ENCODE measurements at regions not wholly inside any gene's neighbourhood (a gene's known extent, or its start where the extent isn't known, plus 50 kb on each side); places are given as distances from the start of the nearest gene placed in this dataset.

GRCh38 chr4:100690812-100691211 is 173.0 kb upstream of the EMCN start:
- no peak overlapping the region for H3K4me3 ChIP-seq
- no peaks in the 10 kb centered on the region for H3K79me2 ChIP-seq
- no peak for TF ChIP-seq EZH2 (IDR thresholded peaks at IDR 0.05; ENCODE audit: borderline replicate concordance)
- TF ChIP-seq EZH2phosphoT487 (IDR thresholded peaks at IDR 0.05; ENCODE audit: low read depth, severe bottlenecking, unreplicated experiment): no peak
- TF ChIP-seq CTCF (IDR thresholded peaks at IDR 0.05; ENCODE audit: poor library complexity): no peak
- H3K36me3 ChIP-seq (replicated peaks; ENCODE audit: insufficient read depth, low read depth): no peaks in the 10 kb centered on the region
- no peaks in the 10 kb centered on the region for H3K9me3 ChIP-seq (ENCODE audit: low read depth)
- no peak overlapping the region for H2AFZ ChIP-seq
- H3K9me2 ChIP-seq (replicated peaks; ENCODE audit: insufficient read depth): no peaks in the 10 kb centered on the region
- H3K27ac ChIP-seq: no peak overlapping the region
- H3K4me2 ChIP-seq: no peak overlapping the region
- no peaks in the 10 kb centered on the region for H4K20me1 ChIP-seq (ENCODE audit: insufficient read depth, poor library complexity, severe bottlenecking)
- 90% methylated on average over 1 of the region's 1 CpG for WGBS (ENCODE audit: low lambda C conversion rate, missing lambda C conversion rate)
- no peak for DNase-seq (ENCODE audit: low spot score)
- no peaks in the 10 kb centered on the region for H3K27me3 ChIP-seq
- H3K4me1 ChIP-seq (ENCODE audit: insufficient read depth): no peaks in the 10 kb centered on the region

- Histone ChIP-seq H3K4me2 (no peak overlapping the region), H3K4me1 (ENCODE audit: insufficient read depth) (no peaks in the 10 kb centered on the region), H2AFZ (no peak overlapping the region), H4K20me1 (ENCODE audit: insufficient read depth, poor library complexity, severe bottlenecking) (no peaks in the 10 kb centered on the region), H3K4me3 (no peak overlapping the region), H3K79me2 (no peaks in the 10 kb centered on the region), H3K36me3 (replicated peaks; ENCODE audit: insufficient read depth, low read depth) (no peaks in the 10 kb centered on the region), H3K27me3 (no peaks in the 10 kb centered on the region), H3K27ac (no peak overlapping the region), H3K9me2 (replicated peaks; ENCODE audit: insufficient read depth) (no peaks in the 10 kb centered on the region), H3K9me3 (ENCODE audit: low read depth) (no peaks in the 10 kb centered on the region)
- no peak for DNase-seq (ENCODE audit: low spot score)
- WGBS (ENCODE audit: low lambda C conversion rate, missing lambda C conversion rate): 95% methylated on average over 2 of the region's 2 CpGs
- TF ChIP-seq EZH2phosphoT487 (IDR thresholded peaks at IDR 0.05; ENCODE audit: low read depth, severe bottlenecking, unreplicated experiment) (no peak), EZH2 (IDR thresholded peaks at IDR 0.05; ENCODE audit: borderline replicate concordance) (no peak)
Observed at GRCh38 chr4:100688368-100688767, 170.5 kb upstream of the EMCN start.

DNA sequence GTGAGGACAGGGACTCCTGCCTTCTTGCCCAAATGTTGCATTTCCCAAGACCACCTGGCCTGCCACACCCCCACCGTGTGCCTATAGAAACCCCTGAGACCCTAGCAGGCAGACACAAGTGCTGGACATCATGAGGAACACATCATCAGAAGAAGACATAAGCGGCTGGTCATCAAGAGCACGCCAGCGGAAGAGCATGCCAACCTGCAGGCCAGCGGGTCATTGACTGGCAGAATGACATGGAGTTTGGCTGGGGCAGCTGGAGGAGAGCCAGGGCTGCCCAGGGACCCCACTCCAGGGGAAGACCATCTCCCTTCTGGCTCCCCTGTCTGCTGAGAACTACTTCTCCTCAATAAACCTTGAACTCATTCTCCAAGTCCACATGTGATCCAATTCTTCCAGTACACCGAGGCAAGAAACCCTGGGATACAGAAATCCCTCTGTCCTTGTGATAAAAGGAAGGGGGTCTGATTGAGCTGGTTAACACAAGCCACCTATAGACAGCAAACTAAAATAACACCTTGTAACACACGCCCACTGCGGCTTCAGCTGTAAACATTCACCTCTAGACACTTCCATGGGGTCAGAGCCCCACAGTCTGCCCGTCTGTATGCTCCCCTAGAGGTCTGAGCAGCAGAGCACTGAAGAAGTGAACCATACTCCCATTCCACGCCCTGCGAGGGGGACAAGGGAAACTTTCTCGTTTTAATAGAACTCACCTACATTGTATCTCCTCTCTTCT is 164.8 kb upstream of the EMCN start:
- no peak for DNase-seq (ENCODE audit: low spot score)
- TF ChIP-seq EZH2phosphoT487 (IDR thresholded peaks at IDR 0.05; ENCODE audit: low read depth, severe bottlenecking, unreplicated experiment) (no peak), CTCF (IDR thresholded peaks at IDR 0.05; ENCODE audit: poor library complexity) (no peak), EZH2 (IDR thresholded peaks at IDR 0.05; ENCODE audit: borderline replicate concordance) (no peak)
- no peaks in the 10 kb centered on the region for H4K20me1 ChIP-seq (ENCODE audit: insufficient read depth, poor library complexity, severe bottlenecking)
- no peak overlapping the region for H2AFZ ChIP-seq
- no peak overlapping the region for H3K4me3 ChIP-seq
- H3K79me2 ChIP-seq: no peaks in the 10 kb centered on the region
- H3K27me3 ChIP-seq: no peaks in the 10 kb centered on the region
- H3K4me2 ChIP-seq: no peak overlapping the region
- H3K9me2 ChIP-seq (replicated peaks; ENCODE audit: insufficient read depth): no peaks in the 10 kb centered on the region
- 82% methylated on average over 12 of the region's 12 CpGs for WGBS (ENCODE audit: low lambda C conversion rate, missing lambda C conversion rate)
- no peaks in the 10 kb centered on the region for H3K36me3 ChIP-seq (replicated peaks; ENCODE audit: insufficient read depth, low read depth)
- no peaks in the 10 kb centered on the region for H3K9me3 ChIP-seq (ENCODE audit: low read depth)
- no peaks in the 10 kb centered on the region for H3K4me1 ChIP-seq (ENCODE audit: insufficient read depth)
- H3K27ac ChIP-seq: no peak overlapping the region

GRCh38 chr4:100681289-100681688 is 163.5 kb upstream of the EMCN start:
- 91% methylated on average over 3 of the region's 3 CpGs for WGBS (ENCODE audit: low lambda C conversion rate, missing lambda C conversion rate)
- TF ChIP-seq EZH2 (IDR thresholded peaks at IDR 0.05; ENCODE audit: borderline replicate concordance) (no peak), CTCF (IDR thresholded peaks at IDR 0.05; ENCODE audit: poor library complexity) (no peak), EZH2phosphoT487 (IDR thresholded peaks at IDR 0.05; ENCODE audit: low read depth, severe bottlenecking, unreplicated experiment) (no peak)
- no peaks in the 10 kb centered on the region for H3K4me1 ChIP-seq (ENCODE audit: insufficient read depth)

More at GRCh38 chr4:100681289-100681688, 163.5 kb upstream of the EMCN start:
- Histone ChIP-seq H3K4me2 (no peak overlapping the region), H3K9me2 (replicated peaks; ENCODE audit: insufficient read depth) (no peaks in the 10 kb centered on the region), H3K4me3 (no peak overlapping the region), H3K36me3 (replicated peaks; ENCODE audit: insufficient read depth, low read depth) (no peaks in the 10 kb centered on the region), H2AFZ (peak overlapping the region; percentile 23), H3K79me2 (no peaks in the 10 kb centered on the region), H4K20me1 (ENCODE audit: insufficient read depth, poor library complexity, severe bottlenecking) (no peaks in the 10 kb centered on the region), H3K9me3 (ENCODE audit: low read depth) (no peaks in the 10 kb centered on the region), H3K27me3 (no peaks in the 10 kb centered on the region), H3K27ac (no peak overlapping the region)
- DNase-seq (ENCODE audit: low spot score): no peak
